Tibial nerve (tissue), 4 donors: ENCODE measurements at regions not wholly inside any gene's neighbourhood (a gene's known extent, or its start where the extent isn't known, plus 50 kb on each side); places are given as distances from the start of the nearest gene placed in this dataset.

ENCODE experiments used
- DNase-seq, 2 donors: peaks; one replicate each; pipeline ENCODE4 v3.0.0-alpha.2; 2019; ENCODE audit warnings: low spot score in 2 of 2
- H3K27ac ChIP-seq, 4 donors: fragments of 200-600 bp; sonication (generic) in 3 of 4; one replicate each; pipeline ENCODE4 v1.5.1; 2017 to 2019; ENCODE audit warnings: mild to moderate bottlenecking in 1 of 4
- H3K27me3 ChIP-seq, 2 donors: fragments of 200-600 bp; sonication (generic) in 1 of 2; one replicate each; pipeline versions ENCODE4 v1.5.1 to v1.6.0; 2017 to 2019
- H3K36me3 ChIP-seq, 3 donors: fragments of 200-600 bp; sonication (generic); one replicate each; pipeline ENCODE4 v1.5.1; 2018 to 2019
- H3K4me1 ChIP-seq, 4 donors: fragments of 200-600 bp; sonication (generic) in 3 of 4; one replicate each; pipeline ENCODE4 v1.5.1; 2017 to 2019
- H3K4me3 ChIP-seq, 4 donors: fragments of 200-600 bp; sonication (generic) in 3 of 4; one replicate each; pipeline ENCODE4 v1.5.1; 2017 to 2019; ENCODE audit warnings: mild to moderate bottlenecking in 1 of 4, moderate library complexity in 1 of 4
- H3K9me3 ChIP-seq, 4 donors: fragments of 200-600 bp; sonication (generic) in 3 of 4; one replicate each; pipeline ENCODE4 v1.5.1; 2017 to 2019
- EP300 ChIP-seq, 2 donors: sonication (generic); formaldehyde crosslinking; IDR thresholded peaks; one replicate each; pipeline ENCODE4 v1.6.1; 2017; ENCODE audit warnings: antibody characterized with exemption in 2 of 2, mild to moderate bottlenecking in 1 of 2
- POLR2A ChIP-seq, 2 donors: fragments of 450-650 bp; IDR thresholded peaks; one replicate each; pipeline ENCODE4 v1.6.1; 2017; ENCODE audit warnings: antibody characterized with exemption in 2 of 2, mild to moderate bottlenecking in 2 of 2, moderate library complexity in 2 of 2
- WGBS, 2 donors: methylation state at CpG; one replicate each; pipeline ENCODE4 v1.1.5; 2018; 5-methylcytosine and 5-hydroxymethylcytosine counted together
- TF ChIP-seq, protein P1 (sequence below), 5 experiments: fragments of 200-600 bp in 3 of 5; fragments of 450-650 bp in 2 of 5; sonication (generic) in 3 of 5; IDR thresholded peaks; one replicate each; pipeline ENCODE4 v1.5.1; 2016 to 2019; ENCODE audit warnings: antibody characterized with exemption in 5 of 5, mild to moderate bottlenecking in 3 of 5, moderate library complexity in 2 of 5

DNA sequence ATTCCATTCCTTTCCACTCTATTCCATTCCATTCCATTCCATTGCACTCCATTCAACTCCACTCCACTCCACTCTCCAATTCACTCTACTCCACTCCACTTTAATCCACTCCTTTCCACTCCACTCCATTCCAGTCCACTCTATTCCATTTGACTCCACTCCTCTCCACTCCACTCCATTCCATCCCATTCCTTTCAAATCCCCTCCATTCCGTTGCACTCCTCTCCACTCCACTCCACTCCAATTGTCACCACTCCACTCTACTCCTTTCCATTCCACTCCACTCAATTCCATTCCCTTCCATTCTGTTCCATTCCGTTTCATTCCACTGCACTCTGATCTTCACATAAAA, 2563.7 kb upstream of the TPTE start:
- Histone ChIP-seq H3K4me1 (no peaks in the 10 kb centered on the region), H3K9me3 (peaks cover 0 to 96% (median 27%) of the 10 kb centered on the region in 4 donors), H3K27me3 (no peaks in the 10 kb centered on the region), H3K4me3 (no peak overlapping the region), H3K27ac (no peak overlapping the region), H3K36me3 (no peaks in the 10 kb centered on the region)
- TF ChIP-seq EP300 (IDR thresholded peaks at IDR 0.05): no peak
- TF ChIP-seq, protein P1, sequence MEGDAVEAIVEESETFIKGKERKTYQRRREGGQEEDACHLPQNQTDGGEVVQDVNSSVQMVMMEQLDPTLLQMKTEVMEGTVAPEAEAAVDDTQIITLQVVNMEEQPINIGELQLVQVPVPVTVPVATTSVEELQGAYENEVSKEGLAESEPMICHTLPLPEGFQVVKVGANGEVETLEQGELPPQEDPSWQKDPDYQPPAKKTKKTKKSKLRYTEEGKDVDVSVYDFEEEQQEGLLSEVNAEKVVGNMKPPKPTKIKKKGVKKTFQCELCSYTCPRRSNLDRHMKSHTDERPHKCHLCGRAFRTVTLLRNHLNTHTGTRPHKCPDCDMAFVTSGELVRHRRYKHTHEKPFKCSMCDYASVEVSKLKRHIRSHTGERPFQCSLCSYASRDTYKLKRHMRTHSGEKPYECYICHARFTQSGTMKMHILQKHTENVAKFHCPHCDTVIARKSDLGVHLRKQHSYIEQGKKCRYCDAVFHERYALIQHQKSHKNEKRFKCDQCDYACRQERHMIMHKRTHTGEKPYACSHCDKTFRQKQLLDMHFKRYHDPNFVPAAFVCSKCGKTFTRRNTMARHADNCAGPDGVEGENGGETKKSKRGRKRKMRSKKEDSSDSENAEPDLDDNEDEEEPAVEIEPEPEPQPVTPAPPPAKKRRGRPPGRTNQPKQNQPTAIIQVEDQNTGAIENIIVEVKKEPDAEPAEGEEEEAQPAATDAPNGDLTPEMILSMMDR (IDR thresholded peaks at IDR 0.05): no peak
- TF ChIP-seq POLR2A (IDR thresholded peaks at IDR 0.05): no peak
- 21 to 24% methylated on average over 2 of the region's 2 CpGs for WGBS, 2 donors
- DNase-seq: no peak
